ENCODE measurements at regions not wholly inside any gene's neighbourhood (a gene's known extent, or its start where the extent isn't known, plus 50 kb on each side); places are given as distances from the start of the nearest gene placed in this dataset.
"Not testable (repeated sequence)": the region's sequence is repeated elsewhere in the genome, so short reads cannot be mapped to it uniquely, and the experiment has no call there.

- DNase-seq (ENCODE audit: low spot score) (no peak), FAIRE-seq (peak; percentile 38)
Measured at GRCh38 chr3:182490596-182491491, 302.5 kb upstream of the ATP11B start.

- no peak for FAIRE-seq
- DNase-seq (ENCODE audit: low spot score): no peak
Measured at GRCh38 chr3:182491577-182491976, 301.7 kb upstream of the ATP11B start.

- DNase-seq (ENCODE audit: low spot score) (no peak), FAIRE-seq (no peak)
Measured at GRCh38 chr3:182492536-182492935, 300.8 kb upstream of the ATP11B start.

- FAIRE-seq (no peak), DNase-seq (ENCODE audit: low spot score) (no peak)
Measured at GRCh38 chr3:182500289-182500688, 293.0 kb upstream of the ATP11B start.

- DNase-seq (ENCODE audit: low spot score) (no peak), FAIRE-seq (no peak)
Measured at GRCh38 chr3:182501856-182502255, 291.4 kb upstream of the ATP11B start.

GRCh38 chr3:182503401-182503800, 289.9 kb upstream of the ATP11B start:
- DNase-seq (ENCODE audit: low spot score) (no peak), FAIRE-seq (no peak)

GRCh38 chr3:182508919-182509711, 284.2 kb upstream of the ATP11B start:
- FAIRE-seq (no peak), DNase-seq (ENCODE audit: low spot score) (no peak)

GRCh38 chr3:182509844-182510460, 283.4 kb upstream of the ATP11B start:
- FAIRE-seq: no peak
- no peak for DNase-seq (ENCODE audit: low spot score)

- FAIRE-seq (no peak), DNase-seq (ENCODE audit: low spot score) (no peak)
Measured at GRCh38 chr3:182514236-182514964, 278.9 kb upstream of the ATP11B start.

- no peak for FAIRE-seq
- DNase-seq (ENCODE audit: low spot score): no peak
Measured at GRCh38 chr3:182516597-182517336, 276.5 kb upstream of the ATP11B start.

- DNase-seq (ENCODE audit: low spot score): no peak
- no peak for FAIRE-seq
Measured at GRCh38 chr3:182519569-182519968, 273.7 kb upstream of the ATP11B start.

GRCh38 chr3:182521339-182521738, 272.0 kb upstream of the ATP11B start:
- FAIRE-seq (no peak), DNase-seq (ENCODE audit: low spot score) (no peak)

- DNase-seq (ENCODE audit: low spot score); FAIRE-seq: not testable (repeated sequence)
Measured at GRCh38 chr3:182523424-182523823, 269.9 kb upstream of the ATP11B start.

GRCh38 chr3:182523836-182524235, 269.5 kb upstream of the ATP11B start:
- FAIRE-seq: no peak
- no peak for DNase-seq (ENCODE audit: low spot score)

- DNase-seq (ENCODE audit: low spot score): no peak
- FAIRE-seq: no peak
Measured at GRCh38 chr3:182524711-182525401, 268.4 kb upstream of the ATP11B start.

- FAIRE-seq (no peak), DNase-seq (ENCODE audit: low spot score) (no peak)
Measured at GRCh38 chr3:182525766-182526374, 267.4 kb upstream of the ATP11B start.

- no peak for FAIRE-seq
- DNase-seq (ENCODE audit: low spot score): peak; percentile 16
Measured at GRCh38 chr3:182527745-182528144, 265.6 kb upstream of the ATP11B start.

- no peak for FAIRE-seq
- no peak for DNase-seq (ENCODE audit: low spot score)
Measured at GRCh38 chr3:182530316-182530715, 263.0 kb upstream of the ATP11B start.

GRCh38 chr3:182533394-182533793, 259.9 kb upstream of the ATP11B start:
- FAIRE-seq (no peak), DNase-seq (ENCODE audit: low spot score) (no peak)

GRCh38 chr3:182544542-182544941, 248.8 kb upstream of the ATP11B start:
- no peak for DNase-seq (ENCODE audit: low spot score)
- no peak for FAIRE-seq
